ENCODE measurements at regions not wholly inside any gene's neighbourhood (a gene's known extent, or its start where the extent isn't known, plus 50 kb on each side); places are given as distances from the start of the nearest gene placed in this dataset.

- DNase-seq, result no peak
- TF ChIP-seq CTCF (IDR thresholded peaks at IDR 0.05; ENCODE audit: unreplicated experiment), result no peak
- no peaks in the 10 kb centered on the region for H3K27me3 Mint-ChIP-seq (ENCODE audit: unreplicated experiment)
- H3K4me3 Mint-ChIP-seq (ENCODE audit: low read depth, unreplicated experiment), result no peak overlapping the region
- no peaks in the 10 kb centered on the region for H3K36me3 Mint-ChIP-seq (ENCODE audit: insufficient read depth, unreplicated experiment)
- H3K4me1 Mint-ChIP-seq (ENCODE audit: low read depth, unreplicated experiment), result peaks cover 48% of the 10 kb centered on the region
- BruUV-seq (replicated peaks), result no TSS peak
- CTCF ChIA-PET, result no interaction called here
- peak overlapping the region; percentile 55 for H3K27ac Mint-ChIP-seq (ENCODE audit: unreplicated experiment)
- intact Hi-C loops (cut with micrococcal nuclease; ENCODE audit: unreplicated experiment), result no loop called here
- H3K9me3 Mint-ChIP-seq (ENCODE audit: low read depth, unreplicated experiment), result no peaks in the 10 kb centered on the region
Measured at GRCh38 chr16:50858877-50859627, 117.2 kb downstream of the CYLD start.

- H3K4me1 Mint-ChIP-seq (ENCODE audit: low read depth, unreplicated experiment), result peaks cover 41% of the 10 kb centered on the region
- TF ChIP-seq CTCF (IDR thresholded peaks at IDR 0.05; ENCODE audit: unreplicated experiment), result no peak
- BruUV-seq (replicated peaks), result no TSS peak
- H3K27ac Mint-ChIP-seq (ENCODE audit: unreplicated experiment), result no peak overlapping the region
- H3K4me3 Mint-ChIP-seq (ENCODE audit: low read depth, unreplicated experiment), result no peak overlapping the region
- no peaks in the 10 kb centered on the region for H3K36me3 Mint-ChIP-seq (ENCODE audit: insufficient read depth, unreplicated experiment)
- CTCF ChIA-PET, result no interaction called here
- DNase-seq, result no peak
- H3K27me3 Mint-ChIP-seq (ENCODE audit: unreplicated experiment), result no peaks in the 10 kb centered on the region
- intact Hi-C loops (cut with micrococcal nuclease; ENCODE audit: unreplicated experiment), result no loop called here
- H3K9me3 Mint-ChIP-seq (ENCODE audit: low read depth, unreplicated experiment), result no peaks in the 10 kb centered on the region
Measured at GRCh38 chr16:50858376-50858775, 116.5 kb downstream of the CYLD start.

- H3K27ac Mint-ChIP-seq (ENCODE audit: unreplicated experiment), result no peak overlapping the region
- intact Hi-C loops (cut with micrococcal nuclease; ENCODE audit: unreplicated experiment), result no loop called here
- no peak for DNase-seq
- no peak overlapping the region for H3K4me3 Mint-ChIP-seq (ENCODE audit: low read depth, unreplicated experiment)
- BruUV-seq (replicated peaks), result no TSS peak
- no peaks in the 10 kb centered on the region for H3K27me3 Mint-ChIP-seq (ENCODE audit: unreplicated experiment)
- CTCF ChIA-PET, result no interaction called here
- peaks cover 36% of the 10 kb centered on the region for H3K4me1 Mint-ChIP-seq (ENCODE audit: low read depth, unreplicated experiment)
- H3K9me3 Mint-ChIP-seq (ENCODE audit: low read depth, unreplicated experiment), result no peaks in the 10 kb centered on the region
- TF ChIP-seq CTCF (IDR thresholded peaks at IDR 0.05; ENCODE audit: unreplicated experiment), result no peak
- no peaks in the 10 kb centered on the region for H3K36me3 Mint-ChIP-seq (ENCODE audit: insufficient read depth, unreplicated experiment)
Measured at GRCh38 chr16:50857881-50858280, 116.0 kb downstream of the CYLD start.

GRCh38 chr16:50856991-50857390 lies 115.1 kb downstream of the CYLD start:
- H3K9me3 Mint-ChIP-seq (ENCODE audit: low read depth, unreplicated experiment), result no peaks in the 10 kb centered on the region
- H3K27me3 Mint-ChIP-seq (ENCODE audit: unreplicated experiment), result no peaks in the 10 kb centered on the region
- CTCF ChIA-PET, result no interaction called here
- H3K4me1 Mint-ChIP-seq (ENCODE audit: low read depth, unreplicated experiment), result peaks cover 27% of the 10 kb centered on the region
- intact Hi-C loops (cut with micrococcal nuclease; ENCODE audit: unreplicated experiment), result no loop called here
- no peak overlapping the region for H3K4me3 Mint-ChIP-seq (ENCODE audit: low read depth, unreplicated experiment)
- TF ChIP-seq CTCF (IDR thresholded peaks at IDR 0.05; ENCODE audit: unreplicated experiment), result no peak
- no peaks in the 10 kb centered on the region for H3K36me3 Mint-ChIP-seq (ENCODE audit: insufficient read depth, unreplicated experiment)
- DNase-seq, result no peak
- H3K27ac Mint-ChIP-seq (ENCODE audit: unreplicated experiment), result no peak overlapping the region
- BruUV-seq (replicated peaks), result no TSS peak
